ENCODE measurements at regions not wholly inside any gene's neighbourhood (a gene's known extent, or its start where the extent isn't known, plus 50 kb on each side); places are given as distances from the start of the nearest gene placed in this dataset.

DNA sequence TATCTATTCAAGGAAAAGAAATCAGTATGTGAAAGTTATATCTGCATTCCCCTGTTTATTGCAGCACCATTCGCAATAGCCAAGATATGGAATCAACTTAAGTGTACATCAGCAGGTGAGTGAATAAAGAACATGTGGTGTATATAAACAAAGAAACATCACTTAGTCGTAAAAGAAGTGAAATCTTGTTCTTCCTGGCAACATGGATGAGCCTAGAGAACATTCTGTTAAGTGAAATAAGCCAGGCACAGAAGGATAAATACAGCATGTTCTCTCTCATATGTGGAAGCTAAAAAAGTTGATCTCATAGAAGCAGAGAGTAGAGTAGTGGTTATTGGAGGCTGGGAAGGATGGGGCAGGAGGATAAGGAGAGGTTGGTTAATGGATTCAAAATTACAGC is 287.9 kb upstream of the FERMT1 start:
- TF ChIP-seq POLR2A (IDR thresholded peaks at IDR 0.05) (no peak), CTCF (IDR thresholded peaks at IDR 0.05) (no peak)

Data from upper lobe of left lung (tissue), 4 donors.